Stimulated activated CD8-positive, alpha-beta memory T cell treated with anti-CD3 and anti-CD28 coated beads, Interleukin-7, amount 100 ng/mL, for 24 hours (primary cell): ENCODE measurements at regions not wholly inside any gene's neighbourhood (a gene's known extent, or its start where the extent isn't known, plus 50 kb on each side); places are given as distances from the start of the nearest gene placed in this dataset.

Source experiments
- DNase-seq: peaks from one replicate; pipeline ENCODE4 v3.0.0-alpha.2; 2020; ENCODE audit warnings: low read depth

GRCh38 chr14:62270236-62270635, 508.0 kb downstream of the SNAPC1 start:
- DNase-seq: no peak

- no peak for DNase-seq
These were observed 518.1 kb downstream of the SNAPC1 start for GRCh38 chr14:62280366-62280765.

GRCh38 chr14:62283837-62284236, 521.6 kb downstream of the SNAPC1 start:
- DNase-seq: no peak

GRCh38 chr14:62289471-62289870, 527.3 kb downstream of the SNAPC1 start:
- no peak for DNase-seq

GRCh38 chr14:62301080-62301479, 538.9 kb downstream of the SNAPC1 start:
- DNase-seq: no peak

- no peak for DNase-seq
These were observed 539.7 kb downstream of the SNAPC1 start for GRCh38 chr14:62301911-62302310.

GRCh38 chr14:62303437-62303836, 541.2 kb downstream of the SNAPC1 start:
- no peak for DNase-seq

- no peak for DNase-seq
These were observed 542.0 kb downstream of the SNAPC1 start for GRCh38 chr14:62304257-62304656.

- no peak for DNase-seq
These were observed 545.6 kb downstream of the SNAPC1 start for GRCh38 chr14:62307844-62308243.

GRCh38 chr14:62308316-62308715, 546.1 kb downstream of the SNAPC1 start:
- no peak for DNase-seq

GRCh38 chr14:62308891-62309290, 546.7 kb downstream of the SNAPC1 start:
- DNase-seq: no peak

GRCh38 chr14:62313212-62313611, 551.0 kb downstream of the SNAPC1 start:
- DNase-seq: no peak

- no peak for DNase-seq
These were observed 552.0 kb downstream of the SNAPC1 start for GRCh38 chr14:62314221-62314620.

- DNase-seq: no peak
These were observed 552.7 kb downstream of the SNAPC1 start for GRCh38 chr14:62314871-62315270.

GRCh38 chr14:62315631-62316030, 553.4 kb downstream of the SNAPC1 start:
- DNase-seq: no peak

GRCh38 chr14:62322216-62322615, 560.0 kb downstream of the SNAPC1 start:
- no peak for DNase-seq

- DNase-seq: no peak
These were observed 567.2 kb downstream of the SNAPC1 start for GRCh38 chr14:62329427-62329826.

GRCh38 chr14:62347562-62348011, 585.4 kb downstream of the SNAPC1 start:
- DNase-seq: no peak

GRCh38 chr14:62357362-62357761, 595.1 kb downstream of the SNAPC1 start:
- no peak for DNase-seq

GRCh38 chr14:62364161-62364560, 601.9 kb downstream of the SNAPC1 start:
- DNase-seq: no peak

- DNase-seq: no peak
These were observed 602.6 kb downstream of the SNAPC1 start for GRCh38 chr14:62364800-62365280.

- no peak for DNase-seq
These were observed 607.8 kb downstream of the SNAPC1 start for GRCh38 chr14:62369919-62370560.

- DNase-seq: no peak
These were observed 611.7 kb downstream of the SNAPC1 start for GRCh38 chr14:62373944-62374343.

GRCh38 chr14:62378057-62378456, 615.8 kb downstream of the SNAPC1 start:
- DNase-seq: no peak
